Stimulated activated CD4-positive, alpha-beta T cell treated with anti-CD3 and anti-CD28 coated beads, Interleukin-15, amount 100 ng/mL, for 48 hours (primary cell): ENCODE measurements at regions not wholly inside any gene's neighbourhood (a gene's known extent, or its start where the extent isn't known, plus 50 kb on each side); places are given as distances from the start of the nearest gene placed in this dataset.

Experiments used
- DNase-seq, 2 donors: peaks; one replicate each; pipeline ENCODE4 v3.0.0-alpha.2; 2020; ENCODE audit warnings: low read depth in 2 of 2

GRCh38 chr14:42138406-42138805 is 531.7 kb downstream of the LRFN5 start:
- DNase-seq = no peak

- DNase-seq = no peak
These were observed 524.1 kb downstream of the LRFN5 start for GRCh38 chr14:42130815-42131214.

GRCh38 chr14:42123526-42123925 is 516.9 kb downstream of the LRFN5 start:
- DNase-seq = no peak

- DNase-seq = no peak
These were observed 506.8 kb downstream of the LRFN5 start for GRCh38 chr14:42113358-42114069.

GRCh38 chr14:42112108-42112507 is 505.4 kb downstream of the LRFN5 start:
- no peak for DNase-seq

GRCh38 chr14:42111355-42111754 is 504.7 kb downstream of the LRFN5 start:
- DNase-seq = no peak

GRCh38 chr14:42110167-42110566 is 503.5 kb downstream of the LRFN5 start:
- DNase-seq = no peak

- DNase-seq = no peak
These were observed 488.5 kb downstream of the LRFN5 start for GRCh38 chr14:42095155-42095554.

- no peak for DNase-seq
These were observed 483.4 kb downstream of the LRFN5 start for GRCh38 chr14:42090122-42090521.

GRCh38 chr14:42079911-42080310 is 473.2 kb downstream of the LRFN5 start:
- DNase-seq = no peak

GRCh38 chr14:42078345-42078744 is 471.7 kb downstream of the LRFN5 start:
- DNase-seq = no peak

- no peak for DNase-seq
These were observed 463.4 kb downstream of the LRFN5 start for GRCh38 chr14:42070031-42070430.

GRCh38 chr14:42057111-42057510 is 450.4 kb downstream of the LRFN5 start:
- DNase-seq = no peak

- no peak for DNase-seq
These were observed 440.9 kb downstream of the LRFN5 start for GRCh38 chr14:42047421-42048055.

- no peak for DNase-seq
These were observed 438.7 kb downstream of the LRFN5 start for GRCh38 chr14:42045383-42045782.

GRCh38 chr14:42028607-42029006 is 421.9 kb downstream of the LRFN5 start:
- DNase-seq = no peak

- no peak for DNase-seq
These were observed 420.6 kb downstream of the LRFN5 start for GRCh38 chr14:42027271-42027670.

GRCh38 chr14:42023452-42023851 is 416.8 kb downstream of the LRFN5 start:
- DNase-seq = no peak

- no peak for DNase-seq
These were observed 407.6 kb downstream of the LRFN5 start for GRCh38 chr14:42014301-42014700.

- DNase-seq = no peak
These were observed 406.9 kb downstream of the LRFN5 start for GRCh38 chr14:42013559-42013958.

GRCh38 chr14:42013153-42013552 is 406.5 kb downstream of the LRFN5 start:
- DNase-seq = no peak

GRCh38 chr14:42011221-42011620 is 404.5 kb downstream of the LRFN5 start:
- DNase-seq = no peak

GRCh38 chr14:42004321-42004720 is 397.6 kb downstream of the LRFN5 start:
- no peak for DNase-seq

- DNase-seq = no peak
These were observed 395.5 kb downstream of the LRFN5 start for GRCh38 chr14:42002141-42002540.
